GM21447 (cell line): ENCODE measurements at regions not wholly inside any gene's neighbourhood (a gene's known extent, or its start where the extent isn't known, plus 50 kb on each side); places are given as distances from the start of the nearest gene placed in this dataset.

Experiments used
- ATAC-seq: cut with Tn5 transposase; IDR thresholded peaks from one replicate; pipeline ENCODE4 v1.9.1; 2021; ENCODE audit not compliant: unreplicated experiment

- no peak for ATAC-seq
Measured at GRCh38 chr6:22878706-22879105, 309.3 kb downstream of the HDGFL1 start.

DNA sequence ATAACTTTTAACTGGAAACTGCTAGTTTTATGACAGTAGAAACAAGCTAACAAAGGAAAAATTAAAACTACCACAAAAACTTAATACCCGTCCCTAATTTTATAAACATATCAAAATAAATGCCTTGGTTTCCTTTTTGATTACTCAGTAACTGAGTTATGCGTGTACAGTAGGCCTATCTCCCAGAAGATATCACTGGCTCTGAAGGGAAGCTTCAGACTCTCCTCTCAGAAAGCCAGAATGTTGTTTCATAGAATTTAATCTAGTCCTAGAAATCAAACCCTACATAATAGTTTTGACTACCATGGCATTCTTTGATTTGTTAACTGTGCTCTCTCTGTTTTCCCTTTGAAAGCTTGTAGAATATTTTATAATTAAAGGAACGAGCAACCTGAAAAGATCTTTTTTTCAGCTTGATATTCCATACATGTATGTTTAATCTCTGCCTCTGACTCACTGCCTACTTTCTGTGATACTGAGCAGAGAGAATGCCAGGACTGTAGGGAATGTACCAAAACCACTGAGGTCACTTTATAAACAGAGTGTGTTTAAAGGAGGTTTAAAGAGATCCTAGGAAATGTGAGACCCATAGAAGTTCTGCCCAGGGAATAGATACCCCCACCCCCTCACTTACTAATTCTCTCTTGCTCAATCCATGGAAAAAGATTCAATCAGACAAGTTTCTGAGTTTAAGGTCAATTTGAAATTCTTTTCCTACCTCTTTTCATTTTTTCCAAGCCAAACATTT, 311.5 kb downstream of the HDGFL1 start:
- no peak for ATAC-seq

DNA sequence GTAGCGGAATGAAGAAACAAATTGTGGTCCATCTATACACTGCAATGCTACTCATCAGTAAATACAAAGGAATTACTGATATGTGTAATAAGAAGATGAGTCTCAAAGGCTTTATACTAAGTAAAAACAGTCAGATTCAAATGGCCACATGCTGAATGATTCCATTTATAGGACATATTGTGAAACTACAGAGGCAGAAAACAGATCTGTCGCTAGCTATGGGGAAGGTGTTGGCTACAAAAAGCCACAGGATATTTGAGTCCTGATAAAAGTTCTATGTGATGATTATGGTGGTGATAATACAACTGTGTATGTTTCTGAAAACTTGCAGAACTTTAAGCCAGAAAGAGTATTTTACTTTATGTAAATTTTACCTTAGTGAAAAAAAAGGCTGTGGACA, 313.2 kb downstream of the HDGFL1 start:
- no peak for ATAC-seq

- ATAC-seq = no peak
Measured at GRCh38 chr6:22883061-22883717, 313.8 kb downstream of the HDGFL1 start.

DNA sequence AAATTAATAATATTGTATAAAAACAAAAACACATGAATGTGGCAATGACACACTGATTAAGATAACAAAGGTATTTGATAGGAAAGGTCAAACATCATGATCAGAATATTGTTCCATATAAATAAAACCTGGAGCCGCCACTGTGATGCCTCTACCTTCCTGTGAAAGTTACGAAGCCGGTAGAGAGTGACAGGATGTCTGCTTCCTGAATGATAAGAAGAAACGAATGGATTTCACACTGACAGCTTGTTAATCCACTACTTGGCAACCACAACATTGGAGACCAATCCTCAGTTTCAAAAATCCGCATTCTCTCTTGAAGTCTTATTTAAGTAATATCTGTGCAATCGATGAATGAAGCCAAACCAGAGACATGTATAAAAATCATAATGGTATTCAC, 315.1 kb downstream of the HDGFL1 start:
- ATAC-seq = no peak

GRCh38 chr6:22886650-22887581, 317.6 kb downstream of the HDGFL1 start:
- no peak for ATAC-seq

DNA sequence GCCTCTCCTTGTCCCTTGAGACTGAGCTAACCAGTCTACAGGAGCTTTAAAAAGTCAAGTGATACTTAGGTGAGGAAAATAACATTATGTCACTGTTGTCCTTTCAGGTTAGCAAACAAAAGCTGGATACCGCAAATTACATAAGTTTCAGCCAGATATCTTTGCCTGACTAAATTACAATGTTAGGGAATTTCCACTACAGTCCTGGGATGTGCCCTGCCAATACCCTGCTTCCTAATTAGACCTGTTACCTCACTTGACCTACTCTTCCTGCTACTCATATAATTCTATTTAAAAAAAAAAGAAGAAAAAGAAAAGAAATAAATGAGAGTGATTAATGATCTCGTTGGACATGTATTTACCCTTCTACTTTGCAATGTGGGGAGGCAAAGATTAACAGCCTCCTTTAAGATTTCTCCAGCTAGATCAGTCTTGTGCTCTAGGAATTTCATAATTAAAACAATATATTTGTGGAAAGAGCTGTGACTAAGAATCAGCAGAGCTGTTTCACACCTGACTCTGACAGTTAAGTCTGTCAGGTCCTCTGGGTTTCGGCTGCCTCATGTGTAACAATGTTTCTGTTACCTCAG, 318.9 kb downstream of the HDGFL1 start:
- no peak for ATAC-seq

GRCh38 chr6:22891934-22892333, 322.6 kb downstream of the HDGFL1 start:
- ATAC-seq = no peak

GRCh38 chr6:22892452-22892851, 323.1 kb downstream of the HDGFL1 start:
- ATAC-seq = no peak

DNA sequence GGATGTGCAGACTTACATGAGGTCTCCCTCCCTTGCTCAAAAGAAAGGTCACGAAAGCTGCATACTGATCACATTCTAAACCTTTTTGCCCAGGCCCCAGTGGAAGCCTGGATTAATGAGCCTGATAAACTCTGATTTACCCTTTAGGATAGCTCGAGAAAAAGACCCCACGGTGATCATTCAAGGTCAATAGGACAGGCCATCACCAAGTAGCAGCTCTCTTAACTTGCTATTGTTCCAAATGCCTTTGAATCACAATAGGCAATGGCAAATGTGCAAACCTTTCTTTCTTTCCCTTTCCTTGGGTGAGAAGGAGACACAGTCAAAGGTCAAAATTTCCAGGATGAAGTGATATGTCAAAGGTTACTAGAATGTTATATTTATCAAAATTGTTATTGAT, 327.3 kb downstream of the HDGFL1 start:
- no peak for ATAC-seq

DNA sequence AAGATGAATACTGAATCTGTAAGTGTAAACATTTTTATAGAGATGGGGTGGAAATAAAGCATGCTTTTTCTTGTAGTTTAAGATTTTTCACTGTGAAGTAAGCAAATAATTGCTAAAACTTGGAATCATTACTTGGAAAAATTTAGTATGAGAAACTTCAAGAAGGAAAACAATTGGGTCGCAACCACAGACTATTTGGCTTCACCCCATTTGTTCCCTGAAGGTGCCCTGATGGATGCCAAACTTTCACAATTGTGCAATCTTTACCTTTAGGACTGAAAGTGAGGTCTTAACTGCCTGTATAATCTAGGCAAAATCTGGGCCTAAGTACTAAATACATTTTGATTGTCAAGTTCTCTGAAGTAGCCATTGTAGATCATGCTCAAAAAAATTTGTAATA, 330.1 kb downstream of the HDGFL1 start:
- no peak for ATAC-seq

- no peak for ATAC-seq
Measured at GRCh38 chr6:22903826-22904225, 334.5 kb downstream of the HDGFL1 start.

DNA sequence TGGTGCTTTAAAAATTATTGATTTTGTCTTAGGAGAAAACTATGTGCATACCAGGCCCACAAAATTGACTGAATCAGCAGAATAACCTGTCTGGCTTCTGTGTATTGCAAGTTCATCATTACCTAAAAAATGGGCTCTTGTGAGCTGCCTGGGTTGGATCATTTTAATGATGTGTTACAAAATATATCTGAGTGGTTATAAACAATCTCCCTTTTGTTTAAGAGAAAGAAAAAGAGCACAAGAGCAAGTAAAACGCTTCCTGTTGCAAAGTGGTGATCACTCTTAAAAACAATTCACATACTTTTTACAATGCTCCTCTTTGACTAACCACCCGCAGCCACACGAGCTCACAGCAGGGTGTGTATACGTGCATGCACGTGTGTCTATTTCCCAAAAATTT, 335.1 kb downstream of the HDGFL1 start:
- no peak for ATAC-seq

DNA sequence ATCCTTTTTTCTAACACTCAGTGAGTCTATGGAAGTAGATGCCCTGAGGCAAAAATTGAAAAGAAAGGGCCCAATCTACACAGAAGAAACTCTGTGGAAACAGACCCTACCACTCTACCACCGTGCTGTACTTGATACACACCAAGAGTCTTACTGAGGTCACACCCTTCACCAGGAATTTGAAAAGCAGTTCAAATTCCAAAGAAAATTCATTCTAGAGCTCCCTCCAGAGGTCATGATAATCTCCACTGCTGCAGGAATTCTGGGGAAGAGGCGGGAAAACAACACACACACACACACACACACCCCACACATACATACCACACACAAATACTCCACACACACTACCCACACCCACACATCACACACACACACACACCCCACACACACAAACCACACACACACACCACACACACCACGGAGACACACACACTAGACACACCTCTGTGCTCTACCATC, 336.8 kb downstream of the HDGFL1 start:
- no peak for ATAC-seq

DNA sequence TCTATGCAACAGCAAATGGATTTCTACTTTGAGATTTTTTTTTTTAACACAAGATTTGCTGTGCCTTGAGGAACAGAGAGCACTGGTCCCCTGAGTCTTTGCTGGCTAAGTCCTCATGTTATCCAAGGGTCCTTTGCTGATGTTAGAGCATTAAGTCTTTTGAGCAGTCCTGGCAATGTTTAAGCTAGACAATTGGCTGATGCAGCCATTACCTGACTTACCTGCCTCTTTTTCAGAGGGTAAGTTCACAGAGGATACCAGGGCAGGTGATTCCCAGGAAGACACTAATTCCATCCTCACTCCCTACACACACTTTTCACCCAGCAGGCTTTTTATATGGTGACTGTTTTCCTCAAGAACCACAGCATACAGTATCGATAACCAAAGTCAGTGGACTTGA, 337.7 kb downstream of the HDGFL1 start:
- ATAC-seq = no peak

- ATAC-seq = no peak
Measured at GRCh38 chr6:22910370-22910769, 341.0 kb downstream of the HDGFL1 start.

DNA sequence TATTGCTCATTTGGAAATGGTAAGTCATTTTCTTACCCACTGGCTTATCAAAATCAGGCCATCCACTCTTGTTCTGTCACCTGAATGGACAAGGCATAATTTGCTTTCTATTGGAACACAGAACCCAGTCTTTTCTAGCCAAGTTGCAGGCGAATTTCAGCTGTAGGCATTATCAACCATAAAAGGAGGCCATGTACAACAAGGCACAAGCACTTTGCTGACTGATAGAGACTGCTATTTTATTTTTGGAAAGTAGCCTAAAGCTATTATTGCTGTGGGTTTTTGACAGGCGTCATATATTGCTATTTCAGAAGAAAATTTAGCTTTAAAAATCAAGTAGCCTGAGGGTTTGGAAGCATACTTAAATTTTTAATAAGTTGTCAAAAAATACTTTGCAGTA, 344.2 kb downstream of the HDGFL1 start:
- no peak for ATAC-seq

- ATAC-seq = no peak
Measured at GRCh38 chr6:22917344-22917743, 348.0 kb downstream of the HDGFL1 start.

DNA sequence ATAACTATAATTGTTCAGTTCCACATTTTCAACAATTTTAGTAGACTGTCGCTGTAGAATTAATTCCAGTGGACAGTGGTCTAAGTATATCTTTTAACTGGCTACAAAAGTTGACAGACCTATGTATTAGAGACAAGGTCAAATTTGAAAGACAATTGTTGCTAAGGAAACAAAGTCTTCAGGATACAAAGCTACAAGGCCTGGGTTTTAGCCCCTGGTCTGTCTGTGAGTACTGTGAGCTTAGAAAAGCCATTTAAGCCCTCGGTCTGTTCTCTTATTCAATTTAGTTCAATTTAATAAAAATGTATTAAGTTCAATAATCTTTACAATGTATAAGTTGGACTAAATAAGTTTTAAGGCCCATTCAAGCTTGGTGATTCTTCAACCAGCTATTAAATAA, 352.5 kb downstream of the HDGFL1 start:
- no peak for ATAC-seq

DNA sequence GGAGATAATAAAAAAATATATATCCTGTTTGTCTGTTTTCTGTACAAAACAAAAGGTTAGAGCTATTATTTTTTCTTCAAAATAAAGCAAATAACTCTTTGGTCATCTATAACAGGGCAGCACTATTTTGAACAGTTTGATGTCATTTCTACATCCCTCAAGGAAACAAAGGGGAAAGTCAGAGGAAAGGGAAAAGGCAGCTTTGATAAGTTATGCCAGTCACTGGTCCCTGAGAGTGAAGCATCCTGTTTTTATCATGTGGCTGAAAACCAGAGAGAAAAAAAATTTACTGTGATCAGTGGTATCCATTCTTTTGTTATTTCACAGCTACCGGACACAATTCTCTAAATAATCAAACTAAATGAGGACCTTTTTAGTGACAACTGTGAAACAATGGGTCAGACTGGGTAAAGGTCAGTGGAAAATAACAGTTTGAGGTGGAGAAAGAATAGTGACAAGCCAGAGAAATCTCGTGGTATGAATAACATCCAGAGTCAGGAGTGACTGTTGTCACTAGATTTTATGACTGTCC, 356.0 kb downstream of the HDGFL1 start:
- no peak for ATAC-seq
